ENCODE measurements at regions not wholly inside any gene's neighbourhood (a gene's known extent, or its start where the extent isn't known, plus 50 kb on each side); places are given as distances from the start of the nearest gene placed in this dataset.

GRCh38 chr3:124174910-124175874, 183.3 kb upstream of the ROPN1 start:
- Histone ChIP-seq H3K79me2 (ENCODE audit: insufficient read depth, low read length) (no peaks in the 10 kb centered on the region), H3K4me3 (ENCODE audit: insufficient read depth, low read length, poor library complexity, severe bottlenecking) (no peak overlapping the region), H3F3A (ENCODE audit: insufficient read depth) (no peaks in the 10 kb centered on the region), H3K9me3 (ENCODE audit: insufficient read depth, low read length) (no peaks in the 10 kb centered on the region), H2AFZ (ENCODE audit: low read depth, low read length, severe bottlenecking) (no peak overlapping the region), H3K4me2 (ENCODE audit: low read depth, low read length, poor library complexity, severe bottlenecking) (no peak overlapping the region), H3K27me3 (ENCODE audit: low read length) (no peaks in the 10 kb centered on the region), H3K36me3 (ENCODE audit: low read length) (no peaks in the 10 kb centered on the region), H4K20me1 (ENCODE audit: low read depth, low read length) (no peaks in the 10 kb centered on the region), H3K27ac (ENCODE audit: low read depth, low read length) (no peak overlapping the region), H3K9me2 (replicated peaks; ENCODE audit: insufficient read depth, low read length) (no peaks in the 10 kb centered on the region), H3K9ac (ENCODE audit: low read length) (no peak overlapping the region)
- TF ChIP-seq CTCF (IDR thresholded peaks at IDR 0.05; ENCODE audit: insufficient read depth, low read length, poor library complexity, severe bottlenecking) (no peak), EZH2phosphoT487 (conservative IDR thresholded peaks at IDR 0.05; ENCODE audit: low read length) (no peak)

GRCh38 chr3:124177071-124177470, 185.1 kb upstream of the ROPN1 start:
- Histone ChIP-seq H3K27me3 (ENCODE audit: low read length) (no peaks in the 10 kb centered on the region), H3F3A (ENCODE audit: insufficient read depth) (no peaks in the 10 kb centered on the region), H3K79me2 (ENCODE audit: insufficient read depth, low read length) (no peaks in the 10 kb centered on the region), H4K20me1 (ENCODE audit: low read depth, low read length) (no peaks in the 10 kb centered on the region), H3K4me3 (ENCODE audit: insufficient read depth, low read length, poor library complexity, severe bottlenecking) (no peak overlapping the region), H3K9ac (ENCODE audit: low read length) (no peak overlapping the region), H3K27ac (ENCODE audit: low read depth, low read length) (no peak overlapping the region), H3K9me3 (ENCODE audit: insufficient read depth, low read length) (no peaks in the 10 kb centered on the region), H3K9me2 (replicated peaks; ENCODE audit: insufficient read depth, low read length) (no peaks in the 10 kb centered on the region), H3K36me3 (ENCODE audit: low read length) (no peaks in the 10 kb centered on the region), H3K4me2 (ENCODE audit: low read depth, low read length, poor library complexity, severe bottlenecking) (no peak overlapping the region), H2AFZ (ENCODE audit: low read depth, low read length, severe bottlenecking) (no peak overlapping the region)
- TF ChIP-seq EZH2phosphoT487 (conservative IDR thresholded peaks at IDR 0.05; ENCODE audit: low read length) = no peak
- TF ChIP-seq CTCF (IDR thresholded peaks at IDR 0.05; ENCODE audit: insufficient read depth, low read length, poor library complexity, severe bottlenecking) = no peak

- H3K79me2 ChIP-seq (ENCODE audit: insufficient read depth, low read length) = no peaks in the 10 kb centered on the region
- no peak for TF ChIP-seq EZH2phosphoT487 (conservative IDR thresholded peaks at IDR 0.05; ENCODE audit: low read length)
- TF ChIP-seq CTCF (IDR thresholded peaks at IDR 0.05; ENCODE audit: insufficient read depth, low read length, poor library complexity, severe bottlenecking) = no peak
Observed at GRCh38 chr3:124178531-124178930, 186.6 kb upstream of the ROPN1 start.

More at GRCh38 chr3:124178531-124178930, 186.6 kb upstream of the ROPN1 start:
- Histone ChIP-seq H3K9ac (ENCODE audit: low read length) (no peak overlapping the region), H3F3A (ENCODE audit: insufficient read depth) (no peaks in the 10 kb centered on the region), H2AFZ (ENCODE audit: low read depth, low read length, severe bottlenecking) (no peak overlapping the region), H3K9me3 (ENCODE audit: insufficient read depth, low read length) (no peaks in the 10 kb centered on the region), H3K27me3 (ENCODE audit: low read length) (no peaks in the 10 kb centered on the region), H3K27ac (ENCODE audit: low read depth, low read length) (no peak overlapping the region), H3K9me2 (replicated peaks; ENCODE audit: insufficient read depth, low read length) (no peaks in the 10 kb centered on the region), H3K4me2 (ENCODE audit: low read depth, low read length, poor library complexity, severe bottlenecking) (no peak overlapping the region), H4K20me1 (ENCODE audit: low read depth, low read length) (no peaks in the 10 kb centered on the region), H3K4me3 (ENCODE audit: insufficient read depth, low read length, poor library complexity, severe bottlenecking) (no peak overlapping the region), H3K36me3 (ENCODE audit: low read length) (no peaks in the 10 kb centered on the region)

All from SU-DHL-6 (cell line).